Heart right ventricle (tissue), 16 donors: ENCODE measurements at regions not wholly inside any gene's neighbourhood (a gene's known extent, or its start where the extent isn't known, plus 50 kb on each side); places are given as distances from the start of the nearest gene placed in this dataset.

Source experiments
- ATAC-seq, 8 donors: fragments of 200-7000 bp; cut with Tn5 transposase; one replicate each; pipeline ENCODE4 v1.9.1; 2020; ENCODE audit warnings: mild to moderate bottlenecking in 8 of 8, moderate library complexity in 8 of 8, moderate number of reproducible peaks in 1 of 8
- DNase-seq, 2 donors: peaks; one replicate each; pipeline ENCODE4 v3.0.0-alpha.2; 2020
- H3K27ac ChIP-seq, 10 donors: fragments of 200-600 bp; sonication (generic) in 2 of 10; one replicate each; pipeline versions ENCODE4 v1.5.0 to v1.8.0; 2020 to 2022; ENCODE audit warnings: mild to moderate bottlenecking in 3 of 10
- H3K27me3 ChIP-seq, 7 donors: fragments of 200-600 bp; one replicate each; pipeline ENCODE4 v1.8.0; 2021 to 2022; ENCODE audit warnings: mild to moderate bottlenecking in 2 of 7
- H3K36me3 ChIP-seq, 9 donors: fragments of 200-600 bp; sonication (generic) in 1 of 9; one replicate each; pipeline versions ENCODE4 v1.5.0 to v1.8.0; 2020 to 2022; ENCODE audit warnings: mild to moderate bottlenecking in 2 of 9
- H3K4me1 ChIP-seq, 9 donors: fragments of 200-600 bp; sonication (generic) in 1 of 9; one replicate each; pipeline versions ENCODE4 v1.5.0 to v1.8.0; 2020 to 2022; ENCODE audit warnings: mild to moderate bottlenecking in 4 of 9
- H3K4me3 ChIP-seq, 10 donors: fragments of 200-600 bp; sonication (generic) in 2 of 10; one replicate each; pipeline versions ENCODE4 v1.5.0 to v1.8.0; 2020 to 2022; ENCODE audit warnings: mild to moderate bottlenecking in 7 of 10, moderate library complexity in 2 of 10
- H3K9me3 ChIP-seq, 11 donors: fragments of 200-600 bp in 10 of 11; sonication (generic) in 2 of 11; one replicate each; pipeline versions ENCODE4 v1.5.0 to v1.8.0; 2013 to 2022; ENCODE audit warnings: mild to moderate bottlenecking in 2 of 11, control low read depth in 1 of 11, moderate library complexity in 1 of 11
- WGBS, 2 donors: extraction: QIAGEN DNeasy Blood & Tissue Kit; methylation state at CpG; one replicate each; pipeline ENCODE4 v1.1.7; 2013; ENCODE audit warnings: inconsistent platforms in 1 of 2; 5-methylcytosine and 5-hydroxymethylcytosine counted together
- intact Hi-C, 10 donors: fragments of 100-400 bp; cut with DNase I; formaldehyde crosslinking; loops; one replicate each; pipeline versions ENCODE4 v1.11.1 to v1.14.2; 2022
- TF ChIP-seq, protein P1 (sequence below), 9 donors: fragments of 200-600 bp; sonication (generic) in 2 of 9; IDR thresholded peaks; one replicate each; pipeline versions ENCODE4 v1.5.0 to v1.8.0; 2021 to 2022; ENCODE audit warnings: antibody characterized with exemption in 9 of 9, mild to moderate bottlenecking in 5 of 9, moderate library complexity in 1 of 9
- donor health status: Arrhythmogenic right ventricular cardiomyopathy.
- donor health status: ischemic (EF 13 %, LVEDD 7.1; RV severe dilation, severe dysfunction).
- donor health status: healthy with polysubstance abuse.
- donor health status: DM: no; HTN: yes; CAD: no.
- donor health status: DM: no; HTN: no; CAD: no.
- donor health status: ischemic (EF 25% LVEDD 6.9; RV normal size, moderate dysfunction).
- donor health status: ischemic (EF 25% LVEDD 5.7; RV mildly dilated, moderate dysfunction).
- donor health status: healthy.
- donor health status: DM: yes; HTN: yes; CAD: no.
- donor health status: Ischemic cardiomyopathy.
- donor health status: ischemic (EF 35%, LVEDD 5.7; RV mildly dilated, moderate dysfunction).
- donor health status: nonischemic (EF 11% LVEDD 7.7; RV severe dilation, severe dysfunction).
- donor health status: DM: yes; HTN: yes; CAD: no.
- donor health status: PGD.
- donor health status: ischemic (EF 29% LVEDD 5.4; RV normal size, mild dysfunction).
- donor health status: nonischemic (EF 23%, LVEDD 6.1; RV moderate dilation, normal function).

DNA sequence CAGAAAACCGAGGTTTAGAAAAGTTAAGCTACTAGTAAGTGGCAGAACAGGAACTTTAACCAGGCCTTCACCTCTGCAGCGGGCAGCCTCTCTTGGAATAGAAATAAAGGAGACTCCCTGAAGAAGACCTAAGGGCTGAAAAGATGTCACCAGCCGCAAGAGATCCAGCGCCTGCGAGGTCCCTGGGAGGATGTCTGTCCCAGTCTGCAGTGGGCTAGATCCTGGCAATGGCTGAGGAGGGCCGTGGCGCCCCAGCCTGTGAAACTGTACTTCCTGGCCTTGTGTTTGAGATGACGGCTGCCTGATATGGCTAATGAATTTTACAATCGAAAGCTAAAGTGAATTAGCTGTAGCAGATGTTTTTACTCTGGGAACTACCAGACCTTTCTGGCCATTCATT lies 300.6 kb upstream of the SALL3 start:
- ATAC-seq (peak in 1 of 8 donors; percentile 27), DNase-seq (no peak)
- 66 to 71% methylated on average over 9 of the region's 9 CpGs for WGBS, 2 donors
- Histone ChIP-seq H3K27me3 (peaks cover 0 to 20% (median 0%) of the 10 kb centered on the region in 7 donors), H3K4me1 (no peaks in the 10 kb centered on the region), H3K9me3 (no peaks in the 10 kb centered on the region), H3K4me3 (no peak overlapping the region), H3K36me3 (no peaks in the 10 kb centered on the region), H3K27ac (peak overlapping the region in 1 of 10 donors; percentile 34)
- intact Hi-C loops: no loop called here
- TF ChIP-seq, protein P1, sequence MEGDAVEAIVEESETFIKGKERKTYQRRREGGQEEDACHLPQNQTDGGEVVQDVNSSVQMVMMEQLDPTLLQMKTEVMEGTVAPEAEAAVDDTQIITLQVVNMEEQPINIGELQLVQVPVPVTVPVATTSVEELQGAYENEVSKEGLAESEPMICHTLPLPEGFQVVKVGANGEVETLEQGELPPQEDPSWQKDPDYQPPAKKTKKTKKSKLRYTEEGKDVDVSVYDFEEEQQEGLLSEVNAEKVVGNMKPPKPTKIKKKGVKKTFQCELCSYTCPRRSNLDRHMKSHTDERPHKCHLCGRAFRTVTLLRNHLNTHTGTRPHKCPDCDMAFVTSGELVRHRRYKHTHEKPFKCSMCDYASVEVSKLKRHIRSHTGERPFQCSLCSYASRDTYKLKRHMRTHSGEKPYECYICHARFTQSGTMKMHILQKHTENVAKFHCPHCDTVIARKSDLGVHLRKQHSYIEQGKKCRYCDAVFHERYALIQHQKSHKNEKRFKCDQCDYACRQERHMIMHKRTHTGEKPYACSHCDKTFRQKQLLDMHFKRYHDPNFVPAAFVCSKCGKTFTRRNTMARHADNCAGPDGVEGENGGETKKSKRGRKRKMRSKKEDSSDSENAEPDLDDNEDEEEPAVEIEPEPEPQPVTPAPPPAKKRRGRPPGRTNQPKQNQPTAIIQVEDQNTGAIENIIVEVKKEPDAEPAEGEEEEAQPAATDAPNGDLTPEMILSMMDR (IDR thresholded peaks at IDR 0.05): no peak

DNA sequence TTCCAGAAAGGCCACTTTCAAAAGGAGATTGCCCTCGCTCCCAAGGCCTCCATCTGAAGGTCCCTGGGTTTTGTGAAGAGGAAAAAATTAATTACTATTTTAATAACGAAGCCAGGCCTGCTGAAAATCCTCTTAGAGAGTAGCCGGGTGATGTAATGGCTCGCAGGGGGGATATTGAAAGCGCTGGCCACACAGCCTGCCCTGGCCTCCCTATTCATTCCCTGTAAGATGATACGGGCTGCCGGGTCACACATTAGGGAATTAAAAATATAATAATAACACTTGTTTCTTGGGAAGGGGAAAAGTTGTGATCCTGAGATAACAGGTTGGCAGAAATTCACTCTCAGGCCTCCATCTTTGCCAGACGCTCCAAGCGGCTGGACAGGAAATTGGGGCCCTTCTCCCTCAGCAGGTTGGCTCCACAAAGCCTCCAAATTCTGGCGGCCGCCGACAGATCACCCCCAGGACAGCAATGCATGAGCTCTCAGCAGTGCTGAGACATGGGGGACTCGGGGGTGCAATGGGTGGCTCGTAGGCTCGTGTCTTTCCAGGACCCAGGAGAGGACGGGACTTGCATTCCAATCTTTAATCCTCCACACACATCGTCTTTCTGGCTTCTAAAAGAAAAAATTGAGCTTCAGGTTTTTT lies 299.9 kb upstream of the SALL3 start:
- Histone ChIP-seq H3K27ac (peak overlapping the region in 1 of 10 donors; percentile 34), H3K9me3 (no peaks in the 10 kb centered on the region), H3K36me3 (no peaks in the 10 kb centered on the region), H3K4me3 (no peak overlapping the region), H3K27me3 (peaks cover 0 to 23% (median 0%) of the 10 kb centered on the region in 7 donors), H3K4me1 (no peaks in the 10 kb centered on the region)
- TF ChIP-seq, protein P1 (IDR thresholded peaks at IDR 0.05): no peak
- DNase-seq (no peak), ATAC-seq (no peak)
- intact Hi-C loops: no loop called here
- 70 to 74% methylated on average over 17 of the region's 17 CpGs for WGBS, 2 donors

DNA sequence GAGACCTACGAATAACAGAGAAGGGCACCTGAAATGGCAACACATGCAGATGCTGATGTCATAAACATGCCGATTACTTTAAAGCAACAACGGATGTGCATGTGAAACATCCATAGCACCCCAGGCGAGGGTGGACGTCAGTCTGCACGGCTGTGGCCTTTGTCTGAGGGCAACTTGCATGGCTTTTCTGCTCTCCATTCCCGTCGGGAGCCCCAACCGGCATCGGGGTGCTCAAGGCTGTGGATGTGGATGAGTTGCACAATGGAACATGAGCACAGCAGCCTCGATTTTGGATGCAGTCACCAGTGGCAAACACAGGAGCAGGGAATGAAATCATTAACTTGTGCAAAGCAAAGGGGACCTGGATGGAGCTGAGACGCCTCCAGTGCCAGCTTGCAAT lies 298.2 kb upstream of the SALL3 start:
- H3K9me3 ChIP-seq: no peaks in the 10 kb centered on the region
- TF ChIP-seq, protein P1 (IDR thresholded peaks at IDR 0.05): no peak
- no peak overlapping the region for H3K4me3 ChIP-seq
- H3K36me3 ChIP-seq: no peaks in the 10 kb centered on the region
- H3K27ac ChIP-seq: no peak overlapping the region
- DNase-seq: no peak
- ATAC-seq: no peak
- WGBS, 2 donors: 80 to 83% methylated on average over 12 of the region's 12 CpGs
- H3K27me3 ChIP-seq: peaks cover 0 to 26% (median 0%) of the 10 kb centered on the region in 7 donors
- H3K4me1 ChIP-seq: no peaks in the 10 kb centered on the region
- intact Hi-C loops: no loop called here

DNA sequence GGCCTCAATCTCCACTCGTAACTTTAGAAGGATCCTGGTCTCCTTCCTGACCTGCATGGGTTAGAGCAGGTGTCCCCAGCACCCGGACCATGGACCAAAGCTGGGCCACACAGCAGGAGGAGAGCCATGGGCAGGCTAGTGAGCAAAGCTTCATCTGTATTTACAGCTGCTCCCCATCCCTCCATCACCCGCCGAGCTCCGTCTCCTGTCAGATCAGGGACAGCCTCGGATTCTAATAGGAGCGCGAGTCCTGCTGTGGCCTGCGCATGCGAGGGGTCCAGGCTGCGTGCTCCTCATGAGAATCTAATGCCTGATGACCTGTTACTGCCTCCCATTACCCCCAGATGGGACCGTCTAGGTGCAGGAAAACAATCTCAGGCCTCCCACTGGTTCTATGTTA lies 297.7 kb upstream of the SALL3 start:
- intact Hi-C loops: no loop called here
- Histone ChIP-seq H3K4me1 (no peaks in the 10 kb centered on the region), H3K27ac (no peak overlapping the region), H3K27me3 (peaks cover 0 to 27% (median 0%) of the 10 kb centered on the region in 7 donors), H3K4me3 (no peak overlapping the region), H3K9me3 (no peaks in the 10 kb centered on the region), H3K36me3 (no peaks in the 10 kb centered on the region)
- ATAC-seq (no peak), DNase-seq (no peak)
- 89 to 93% methylated on average over 12 of the region's 12 CpGs for WGBS, 2 donors
- TF ChIP-seq, protein P1 (IDR thresholded peaks at IDR 0.05): no peak
